Stimulated activated CD4-positive, alpha-beta T cell treated with anti-CD3 and anti-CD28 coated beads, Interleukin-4, amount 100 ng/mL, for 4 hours (primary cell): ENCODE measurements at regions not wholly inside any gene's neighbourhood (a gene's known extent, or its start where the extent isn't known, plus 50 kb on each side); places are given as distances from the start of the nearest gene placed in this dataset.

ENCODE experiments used
- DNase-seq, 2 experiments: peaks; one replicate each; pipeline ENCODE4 v3.0.0-alpha.2; 2020

DNA sequence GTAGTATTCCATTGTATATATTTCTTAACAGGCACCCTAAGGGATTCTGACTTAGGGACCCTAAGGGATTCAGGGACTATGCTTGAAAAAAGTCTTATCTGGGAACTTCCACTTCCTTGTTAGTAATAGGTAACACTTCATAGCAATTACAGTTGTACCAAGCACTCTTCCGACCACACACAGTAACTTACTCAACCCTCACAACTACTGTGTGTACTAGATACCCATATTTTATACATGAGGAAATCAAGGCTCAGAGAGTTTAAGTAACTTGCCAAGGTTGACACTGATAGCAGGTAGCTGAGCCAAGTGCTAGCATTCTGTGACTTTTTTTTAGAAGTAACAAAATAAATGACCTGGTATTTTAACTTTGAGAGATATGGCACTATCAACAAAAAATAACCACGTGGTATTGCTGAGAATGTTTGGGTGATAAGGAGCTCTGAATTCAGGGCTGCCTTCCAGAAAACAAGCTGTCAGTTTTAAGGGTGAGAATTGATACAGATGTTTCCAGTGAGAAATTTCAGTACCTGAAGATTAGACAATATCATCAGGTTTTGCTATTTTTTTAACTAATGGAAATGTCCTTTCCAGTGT, 210.3 kb upstream of the SUCLG2 start:
- DNase-seq, result no peak

DNA sequence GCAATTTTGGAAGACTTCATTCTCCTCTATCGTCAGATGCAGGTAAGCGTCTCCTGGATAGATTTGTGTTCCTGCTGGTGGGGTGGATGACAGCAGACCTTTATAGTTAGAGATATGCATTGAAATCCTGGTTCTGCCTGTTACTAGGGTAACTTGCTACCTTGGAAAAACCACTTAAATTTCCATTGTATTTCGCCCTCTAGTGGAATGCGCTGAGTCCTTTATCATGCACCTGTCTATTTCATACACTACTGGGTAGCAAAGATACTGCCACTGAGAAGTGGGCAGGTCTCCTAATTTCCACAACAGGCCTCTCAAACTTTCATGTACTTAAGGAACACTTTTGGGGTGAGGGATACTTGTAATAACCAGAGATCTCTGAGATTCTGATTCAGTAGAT, 209.5 kb upstream of the SUCLG2 start:
- DNase-seq, result no peak

DNA sequence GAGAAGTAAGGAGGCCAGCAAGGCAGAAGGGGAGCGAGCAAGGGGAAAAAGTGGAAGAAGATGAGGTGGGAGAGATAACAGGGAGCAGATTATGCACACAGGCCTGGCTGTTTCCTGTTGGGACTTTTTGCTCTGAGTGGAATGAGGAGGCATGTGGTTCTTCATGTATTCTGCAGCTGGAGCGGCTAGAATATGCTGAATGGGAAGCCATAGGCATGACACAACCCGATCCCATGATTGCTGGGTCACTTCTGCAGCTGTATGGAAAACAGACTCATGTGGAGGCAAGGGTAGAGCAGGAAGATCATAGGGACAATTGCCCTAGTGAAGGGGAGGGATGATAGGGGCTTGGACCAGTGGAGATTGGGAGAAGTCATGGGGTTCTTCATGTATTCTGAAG, 206.0 kb upstream of the SUCLG2 start:
- no peak for DNase-seq

DNA sequence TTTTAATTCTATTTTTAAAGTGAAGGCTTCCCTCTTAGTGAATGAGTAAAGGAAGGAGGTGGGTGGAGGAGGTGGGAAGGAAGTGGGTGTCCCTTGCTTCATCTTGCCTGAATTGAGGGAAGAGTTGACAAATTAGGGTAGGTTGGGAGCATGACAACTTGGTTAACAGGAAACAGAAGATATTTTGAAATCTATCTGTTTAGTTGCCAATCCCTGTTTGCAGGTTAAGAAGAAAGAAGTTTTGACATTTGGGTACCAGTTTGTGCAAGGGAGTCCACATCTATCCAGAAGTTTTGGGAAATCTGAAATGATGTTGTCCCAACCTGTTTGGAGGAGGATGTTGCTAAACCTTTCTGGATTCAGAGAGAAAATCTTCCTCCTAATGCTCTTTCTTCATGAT, 204.1 kb upstream of the SUCLG2 start:
- DNase-seq, result no peak

DNA sequence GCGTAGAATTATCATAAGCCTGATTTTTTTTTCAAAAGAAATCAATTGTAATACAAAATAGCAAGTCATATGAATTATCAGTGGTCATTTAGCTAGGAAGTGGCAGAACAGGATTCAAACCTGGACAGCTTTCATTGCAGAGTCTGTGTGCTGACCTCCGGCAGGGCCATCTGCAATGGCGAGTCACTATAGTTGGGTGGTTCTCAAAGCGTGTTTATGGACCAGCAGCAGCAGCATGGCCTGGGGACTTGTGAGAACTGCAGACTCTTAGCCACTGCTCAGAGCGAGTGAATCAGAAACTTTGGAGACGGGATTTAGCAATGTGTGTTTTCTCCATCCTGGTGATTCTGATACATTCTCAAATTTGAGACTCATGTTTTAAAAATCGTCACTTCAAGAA, 202.3 kb upstream of the SUCLG2 start:
- DNase-seq, result no peak

DNA sequence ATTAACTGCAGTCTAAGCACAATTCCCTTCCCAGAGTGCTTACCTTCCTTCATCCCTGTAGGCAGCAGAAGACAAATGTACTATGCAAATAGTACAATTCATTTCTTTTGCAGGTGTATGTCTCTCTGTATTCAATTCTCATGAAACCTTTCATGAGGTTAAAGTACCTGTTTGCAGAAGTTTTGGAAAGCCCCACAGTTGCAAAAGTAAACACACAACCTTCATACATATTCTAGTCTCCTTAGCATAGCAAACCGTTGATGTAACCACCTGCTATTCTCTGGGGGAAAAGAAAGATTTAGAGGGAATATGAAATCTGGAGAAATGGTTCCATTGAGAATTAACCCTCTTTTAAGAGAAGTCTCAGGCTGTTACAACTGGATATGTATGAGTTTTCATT, 200.3 kb upstream of the SUCLG2 start:
- no peak for DNase-seq

DNA sequence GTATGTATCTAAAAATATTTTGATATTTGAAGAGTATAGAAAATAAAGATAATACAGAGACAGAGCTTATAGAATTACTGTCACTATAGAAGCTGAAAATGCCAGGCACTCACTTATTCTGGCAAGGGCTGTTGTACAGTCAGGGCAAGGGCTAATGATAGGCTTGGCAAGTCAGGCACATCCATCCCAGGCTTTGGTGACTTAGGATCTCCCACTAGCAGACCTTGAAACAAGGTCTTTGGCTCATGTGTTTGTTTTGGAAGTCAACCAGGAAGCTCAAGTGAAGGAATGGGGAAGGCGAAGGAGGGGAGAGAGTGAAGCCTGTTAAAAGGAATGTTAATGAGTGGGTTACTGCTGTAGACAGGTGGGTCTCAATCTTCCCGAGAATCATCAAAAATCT, 199.1 kb upstream of the SUCLG2 start:
- DNase-seq, result no peak

DNA sequence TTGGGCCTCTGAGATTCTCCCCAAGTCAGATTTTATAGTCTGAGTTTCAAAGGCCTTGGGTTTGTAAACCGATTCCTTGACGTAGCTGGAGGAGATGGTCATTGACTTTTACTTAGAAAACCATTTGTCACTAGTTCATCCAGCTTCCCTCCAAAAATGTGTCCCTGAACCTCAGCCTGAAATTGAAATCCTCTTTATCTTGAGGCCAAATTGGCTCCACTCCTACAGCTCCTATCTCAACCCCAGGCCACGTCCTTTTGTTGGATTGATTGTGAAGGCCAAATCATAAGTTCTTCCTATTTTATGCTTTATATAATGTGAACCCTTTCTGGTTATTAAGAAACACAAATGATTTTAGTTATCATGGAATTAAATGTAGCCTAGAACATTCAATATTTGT, 193.9 kb upstream of the SUCLG2 start:
- DNase-seq, result no peak

DNA sequence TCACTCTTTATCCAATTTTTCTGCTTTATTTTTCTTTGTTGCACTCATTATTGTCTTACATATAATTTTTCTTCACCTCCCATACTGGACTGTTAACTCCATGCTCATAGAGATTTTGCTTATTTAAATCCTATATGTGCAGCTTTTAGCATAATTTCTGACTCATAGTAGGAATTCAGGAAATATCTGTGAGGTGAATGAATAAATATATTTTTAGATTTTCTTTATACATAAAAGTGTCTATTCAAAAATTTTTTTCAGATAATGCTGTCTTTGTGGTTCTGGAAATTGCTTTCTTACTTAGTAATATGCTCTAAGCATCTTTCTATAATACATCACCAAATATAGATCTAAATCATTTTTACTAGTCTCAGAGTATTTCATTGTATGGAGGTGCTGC, 191.8 kb upstream of the SUCLG2 start:
- no peak for DNase-seq

DNA sequence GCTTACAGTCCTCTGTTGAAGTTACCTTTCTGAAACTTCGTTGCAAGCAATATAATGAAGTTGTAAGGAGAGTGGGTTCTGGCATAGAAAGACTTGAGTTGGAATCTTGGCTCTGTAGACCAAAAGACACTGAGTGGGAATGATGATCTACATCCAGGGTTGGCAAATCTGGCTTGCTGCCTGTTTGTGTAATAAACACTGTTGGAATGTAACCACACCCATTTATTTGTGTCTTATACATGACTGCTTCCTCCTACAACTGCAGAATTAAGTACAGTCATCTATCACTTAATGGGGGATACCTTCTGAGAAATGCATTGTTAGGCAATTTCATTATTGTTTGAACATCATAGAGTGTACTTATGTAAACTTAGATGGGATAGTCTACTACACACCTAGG, 178.4 kb upstream of the SUCLG2 start:
- no peak for DNase-seq

DNA sequence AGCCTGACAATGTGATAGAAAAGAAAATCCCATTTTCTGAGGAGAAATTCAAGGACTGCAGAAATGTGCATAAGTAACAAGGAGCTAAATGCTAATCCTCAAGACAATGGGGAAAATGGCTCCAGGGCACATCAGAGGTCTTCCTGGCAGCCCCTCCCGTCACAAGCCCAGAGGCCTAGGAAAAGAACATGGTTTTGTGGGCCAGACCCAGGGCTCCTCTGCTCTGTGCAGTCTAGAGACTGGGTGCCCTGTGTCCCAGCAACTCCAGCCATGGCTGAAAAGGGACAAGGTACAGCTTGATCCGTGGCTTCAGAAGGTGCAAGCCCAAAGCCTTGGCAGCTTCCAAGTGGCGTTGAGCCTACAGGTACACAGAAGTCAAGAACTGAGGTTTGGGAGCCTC, 176.8 kb upstream of the SUCLG2 start:
- no peak for DNase-seq

DNA sequence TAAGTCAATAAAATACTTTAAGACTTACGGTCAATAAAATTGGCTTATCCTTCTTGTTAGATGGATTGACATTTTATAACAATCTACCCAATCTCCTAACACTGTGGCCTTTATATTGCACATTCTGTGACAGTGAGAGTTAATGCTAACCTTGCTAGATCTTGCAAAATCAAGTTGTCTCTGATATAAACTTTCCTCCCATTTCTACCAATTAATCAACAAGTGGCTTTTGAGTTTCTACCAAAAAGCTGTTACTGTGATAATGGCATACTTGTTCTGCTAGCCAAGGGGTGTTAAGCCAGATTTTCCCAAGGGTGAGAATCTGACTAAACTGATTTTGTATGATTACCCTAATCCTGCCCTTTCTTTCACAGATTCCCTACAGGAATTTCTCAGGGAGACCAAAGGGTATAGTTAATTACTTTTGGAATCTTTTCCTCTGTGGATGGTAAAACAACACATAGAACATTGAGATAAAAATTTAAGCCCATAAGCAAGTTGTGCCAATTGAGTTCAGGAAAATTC, 174.1 kb upstream of the SUCLG2 start:
- no peak for DNase-seq

DNA sequence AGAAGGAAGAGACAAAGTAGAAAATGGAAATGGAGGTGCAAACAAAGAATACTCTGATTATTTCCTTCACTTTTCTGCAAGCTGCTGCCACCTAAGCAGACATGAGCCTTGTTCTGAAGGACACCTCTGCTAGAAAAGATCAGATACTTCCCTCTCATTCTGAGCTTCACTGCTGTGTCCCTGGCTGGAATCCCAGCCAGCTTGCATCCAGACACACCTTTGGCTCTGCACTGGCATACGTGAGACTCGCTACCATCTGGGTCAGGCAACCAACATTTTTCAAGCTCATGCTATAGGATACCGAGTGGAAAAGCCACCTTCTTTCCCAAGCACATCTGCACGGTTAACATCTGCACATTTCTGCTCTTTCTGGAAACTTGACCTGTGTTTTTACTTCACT, 166.7 kb upstream of the SUCLG2 start:
- no peak for DNase-seq

DNA sequence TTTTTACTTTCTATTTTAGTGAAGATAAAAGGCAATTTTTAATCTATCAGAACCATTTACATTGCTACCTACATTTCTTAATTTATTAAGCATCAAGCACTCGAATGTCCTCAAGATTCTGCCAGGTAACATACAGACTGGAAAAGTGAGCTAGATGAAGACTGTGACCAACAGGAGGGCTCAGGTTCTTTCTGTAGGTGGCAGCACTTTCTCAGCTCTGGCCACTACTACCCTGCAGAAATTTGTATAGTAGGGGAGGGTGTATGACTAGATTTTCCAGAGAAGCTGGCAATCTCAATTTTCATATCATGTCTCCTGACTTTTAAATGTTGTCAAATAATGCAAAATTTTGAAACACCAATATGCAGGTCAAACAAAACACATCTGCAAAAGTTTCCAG, 165.0 kb upstream of the SUCLG2 start:
- DNase-seq, result no peak

DNA sequence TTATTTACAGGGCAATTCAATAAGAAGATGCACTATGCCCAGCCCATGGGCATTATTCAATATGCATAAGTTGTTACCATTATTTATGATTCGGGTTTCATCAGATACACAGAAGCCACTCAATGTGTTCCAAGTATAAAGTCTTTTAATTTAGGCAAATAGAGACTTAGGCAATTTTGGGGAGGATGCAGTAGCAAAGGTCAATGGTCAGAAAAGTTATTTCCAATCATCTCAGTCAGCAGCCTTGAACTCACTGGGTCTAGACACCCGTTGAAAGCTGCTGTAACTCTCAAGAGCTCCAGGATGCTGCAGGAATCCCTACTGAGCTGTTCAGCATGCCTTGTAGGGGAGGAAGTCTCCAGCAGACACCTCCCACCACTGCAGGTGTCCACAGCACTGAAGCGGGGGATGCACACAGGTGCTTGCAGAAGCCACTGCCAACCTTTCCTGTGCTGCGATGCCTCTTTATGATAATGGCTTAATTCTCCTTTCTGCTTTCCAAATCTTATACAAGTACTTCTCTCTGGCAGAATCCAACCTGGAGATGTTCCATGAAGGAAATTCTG, 155.0 kb upstream of the SUCLG2 start:
- DNase-seq, result no peak

DNA sequence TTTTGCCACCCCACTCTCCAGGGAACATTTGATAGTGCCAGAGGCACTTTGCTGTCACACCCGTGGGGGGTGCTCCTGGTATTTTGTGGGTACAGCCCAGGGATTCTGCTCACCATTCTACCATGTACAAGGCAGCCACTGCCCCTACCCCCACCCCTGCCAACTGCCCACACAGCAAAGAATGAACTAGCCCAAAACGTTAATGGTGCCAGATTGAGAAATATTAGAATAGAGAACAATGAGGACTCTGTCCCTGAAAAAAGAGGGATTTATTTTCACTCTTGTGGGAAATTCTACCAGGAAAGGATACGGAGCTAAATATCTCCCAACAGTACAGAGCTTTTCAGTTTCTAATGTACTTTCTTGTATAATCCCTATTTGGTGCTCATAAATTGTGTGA, 154.5 kb upstream of the SUCLG2 start:
- no peak for DNase-seq

DNA sequence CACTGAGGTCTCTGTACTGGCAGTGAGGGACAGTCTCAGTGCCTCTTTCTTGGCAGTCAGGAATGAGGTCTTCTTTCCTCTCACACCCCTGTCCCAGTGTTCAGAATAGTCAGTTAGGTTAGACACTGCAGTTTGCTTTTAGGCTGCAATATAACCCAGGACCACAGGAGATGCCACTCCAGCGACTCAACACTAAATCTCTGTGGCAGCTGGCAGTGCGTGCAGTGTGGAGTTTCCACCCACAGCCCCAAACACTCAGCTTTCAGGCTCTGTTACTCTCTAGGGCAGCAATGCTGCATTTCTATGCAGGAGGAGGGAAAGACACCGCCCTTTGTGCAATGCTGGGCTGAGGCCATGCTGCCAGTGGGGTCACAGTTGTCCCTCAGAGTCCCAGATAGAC, 150.2 kb upstream of the SUCLG2 start:
- DNase-seq, result no peak

DNA sequence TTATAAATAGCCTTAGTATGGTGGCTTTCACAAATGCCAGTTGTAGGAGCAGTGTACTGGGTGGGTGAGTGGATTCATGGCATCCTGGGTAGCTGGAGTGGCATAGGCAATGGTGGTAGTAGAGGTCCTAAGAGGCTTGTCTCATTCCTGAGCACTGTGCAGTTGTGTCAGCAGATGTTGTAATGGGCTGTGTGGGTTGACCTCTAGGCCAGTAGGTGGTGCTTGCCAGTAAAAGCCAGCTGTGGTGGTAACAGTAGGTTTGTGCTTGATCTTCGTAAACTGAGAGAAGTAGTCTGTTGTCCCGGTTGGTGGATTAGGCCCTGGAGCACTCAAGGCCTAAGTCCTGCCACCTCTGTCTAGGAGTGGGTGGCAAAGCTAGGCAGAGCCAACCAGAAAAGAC, 149.7 kb upstream of the SUCLG2 start:
- no peak for DNase-seq

DNA sequence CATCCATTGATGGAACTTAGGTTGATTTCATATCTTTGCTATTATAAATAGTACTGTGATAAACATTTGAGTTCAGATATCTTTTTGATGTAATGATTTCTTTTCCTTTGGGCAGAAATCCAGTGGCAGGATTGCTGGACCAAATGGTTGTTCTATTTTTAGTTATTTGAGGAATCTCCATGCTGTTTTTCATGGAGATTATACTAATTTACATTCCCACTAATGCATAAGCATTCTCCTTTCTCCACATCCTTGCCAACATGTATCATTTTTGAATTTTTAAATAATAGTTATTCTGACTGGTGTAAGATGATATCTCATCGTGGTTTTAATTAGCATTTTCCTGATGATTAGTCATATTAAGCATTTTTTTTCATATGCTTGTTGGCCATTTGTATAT, 144.0 kb upstream of the SUCLG2 start:
- DNase-seq, result no peak

DNA sequence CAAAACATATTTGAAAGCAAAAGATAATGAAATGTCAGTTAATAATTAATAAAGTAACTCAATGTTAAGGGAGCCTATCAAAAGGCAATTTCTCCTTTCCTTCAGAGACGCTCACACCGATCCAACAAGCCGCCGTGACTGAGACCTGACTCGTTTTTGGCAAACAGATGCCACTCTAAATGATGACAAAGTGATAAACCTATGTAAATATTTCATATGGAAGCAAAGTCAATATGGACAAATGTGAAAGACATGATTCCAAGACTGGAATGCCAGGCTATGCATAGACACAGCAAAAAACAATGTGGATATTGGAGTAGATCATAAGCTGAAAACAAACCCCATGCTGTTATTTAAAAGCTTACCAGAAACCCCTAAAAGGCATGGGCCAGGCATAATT, 137.2 kb upstream of the SUCLG2 start:
- DNase-seq, result no peak

DNA sequence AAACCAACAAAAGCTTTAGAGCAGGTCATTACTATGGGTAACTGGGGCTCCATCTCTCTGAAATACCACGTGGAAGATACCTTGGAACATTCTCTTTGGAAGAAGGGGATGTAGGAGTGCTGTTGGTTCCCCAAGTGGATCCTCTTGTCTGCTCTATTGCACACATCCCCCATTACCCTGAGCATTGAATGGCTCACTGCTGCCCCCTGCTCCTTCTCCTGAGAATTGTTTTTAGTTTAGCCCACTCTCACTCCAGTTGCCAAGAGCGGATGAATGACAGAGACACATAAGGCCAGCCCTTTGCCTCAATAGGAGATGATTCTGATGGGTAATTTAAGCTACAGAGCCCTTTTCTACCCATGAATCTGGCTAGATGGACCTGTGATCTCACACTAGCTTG, 135.6 kb upstream of the SUCLG2 start:
- peak; percentile 49 to 52 for DNase-seq

DNA sequence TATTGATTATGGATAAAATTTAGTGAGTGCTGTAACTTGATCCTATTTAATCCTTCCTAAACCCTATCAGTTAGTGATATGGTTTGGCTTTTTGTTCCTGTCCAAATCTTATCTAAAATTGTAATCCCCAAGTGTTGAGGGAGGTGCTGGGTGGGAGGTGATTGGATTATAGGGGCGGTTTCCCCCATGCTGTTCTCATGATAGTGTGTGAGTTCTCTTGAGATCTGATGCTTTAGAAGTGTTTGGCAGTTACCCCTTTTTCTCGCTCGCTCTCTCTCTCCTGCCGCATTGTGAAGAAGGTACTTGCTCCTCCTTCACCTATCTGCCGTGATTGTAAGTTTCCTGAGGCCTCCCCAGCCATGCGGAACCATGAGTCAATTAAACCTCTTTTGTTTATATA, 134.0 kb upstream of the SUCLG2 start:
- no peak for DNase-seq

DNA sequence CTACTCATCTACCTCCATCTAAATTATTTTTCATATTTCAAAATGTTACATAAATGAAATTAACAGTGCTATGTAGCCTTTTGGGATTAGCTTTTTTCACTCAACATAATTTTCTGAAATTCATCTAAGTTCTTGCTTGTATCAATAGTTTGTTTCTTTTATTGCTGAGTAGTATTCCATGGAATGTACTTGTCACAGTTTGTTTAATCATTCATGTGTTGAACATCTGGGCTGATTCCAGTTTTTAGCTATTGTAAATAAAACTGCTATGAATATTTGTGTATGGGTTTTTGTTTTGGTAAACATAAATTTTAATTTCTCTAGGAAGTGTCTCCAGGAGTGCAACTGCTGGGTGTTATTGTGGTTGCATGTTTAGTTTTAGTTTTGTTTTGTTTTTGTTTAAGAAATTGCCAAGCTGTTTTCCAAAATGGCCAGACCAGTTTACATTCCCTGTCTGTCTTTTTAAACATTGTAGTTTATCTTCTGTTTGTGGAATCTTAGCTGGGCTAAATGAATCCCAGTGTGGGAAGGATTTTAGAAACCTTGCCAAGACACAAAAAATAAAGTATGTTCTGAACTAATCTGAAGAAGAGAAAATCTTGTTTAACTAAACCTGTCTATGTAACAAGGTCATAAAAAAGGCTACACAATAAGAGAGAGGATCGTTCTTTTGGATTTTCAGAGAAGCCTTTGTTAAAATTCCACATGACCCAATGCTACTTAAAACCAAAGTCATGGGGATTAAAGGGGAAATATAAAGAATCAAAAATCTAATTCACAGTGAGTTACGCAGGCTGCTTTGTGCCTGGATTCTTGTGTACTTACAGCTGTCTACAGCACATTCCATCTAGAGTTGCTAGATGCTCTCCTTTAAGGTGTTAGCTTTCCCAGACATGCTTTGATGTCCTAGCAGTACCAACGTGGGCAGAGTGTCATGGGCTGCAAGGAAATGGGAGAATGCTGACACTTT, 129.2 kb upstream of the SUCLG2 start:
- no peak for DNase-seq

DNA sequence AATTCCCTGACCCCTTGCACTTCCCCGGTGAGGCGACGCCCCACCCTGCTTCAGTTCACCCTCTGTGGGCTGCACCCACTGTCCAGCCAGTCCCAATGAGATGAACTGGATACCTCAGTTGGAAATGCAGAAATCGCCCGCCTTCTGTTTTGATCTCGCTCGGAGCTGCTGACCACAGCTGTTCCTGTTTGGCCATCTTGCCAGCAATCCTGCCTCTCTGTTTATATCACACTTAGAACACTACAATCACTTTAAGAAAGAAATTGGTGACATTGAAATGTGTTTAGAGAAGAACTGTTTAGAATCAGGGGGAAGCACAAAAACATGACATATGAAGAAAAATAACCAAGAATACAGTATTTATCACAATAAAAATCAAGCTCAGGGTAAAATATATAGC, 127.5 kb upstream of the SUCLG2 start:
- no peak for DNase-seq
